Activated naive CD4-positive, alpha-beta T cell treated with anti-CD3 and anti-CD28 coated beads, Interleukin-2, amount 10 ng/mL, durations not matched to agents 7 days and 5 days (primary cell): ENCODE measurements at regions not wholly inside any gene's neighbourhood (a gene's known extent, or its start where the extent isn't known, plus 50 kb on each side); places are given as distances from the start of the nearest gene placed in this dataset.

Source experiments
- CTCF ChIA-PET: fragments of 350-600 bp; sonication (Branson Sonifier 250); formaldehyde crosslinking; loops from one replicate; lab custom pipeline; 2021; ENCODE audit warnings: antibody characterized with exemption; lab: Charles Lee
- DNase-seq: peaks from one replicate; pipeline ENCODE4 v3.0.0-alpha.2; 2020
- H3K27ac Mint-ChIP-seq: one replicate; pipeline ENCODE4 v1.8.0; 2021; ENCODE audit warnings: mild to moderate bottlenecking, moderate library complexity, mixed read lengths
- H3K27me3 Mint-ChIP-seq: one replicate; pipeline ENCODE4 v1.8.0; 2021; ENCODE audit warnings: mild to moderate bottlenecking, mixed read lengths
- H3K36me3 Mint-ChIP-seq: one replicate; pipeline ENCODE4 v1.8.0; 2021; ENCODE audit warnings: mixed read lengths
- H3K4me1 Mint-ChIP-seq: one replicate; pipeline ENCODE4 v1.8.0; 2021; ENCODE audit warnings: mixed read lengths
- H3K4me3 Mint-ChIP-seq: one replicate; pipeline ENCODE4 v1.8.0; 2021; ENCODE audit warnings: mild to moderate bottlenecking, moderate library complexity, mixed read lengths
- H3K9me3 Mint-ChIP-seq: one replicate; pipeline ENCODE4 v1.8.0; 2021; ENCODE audit warnings: mixed read lengths

DNA sequence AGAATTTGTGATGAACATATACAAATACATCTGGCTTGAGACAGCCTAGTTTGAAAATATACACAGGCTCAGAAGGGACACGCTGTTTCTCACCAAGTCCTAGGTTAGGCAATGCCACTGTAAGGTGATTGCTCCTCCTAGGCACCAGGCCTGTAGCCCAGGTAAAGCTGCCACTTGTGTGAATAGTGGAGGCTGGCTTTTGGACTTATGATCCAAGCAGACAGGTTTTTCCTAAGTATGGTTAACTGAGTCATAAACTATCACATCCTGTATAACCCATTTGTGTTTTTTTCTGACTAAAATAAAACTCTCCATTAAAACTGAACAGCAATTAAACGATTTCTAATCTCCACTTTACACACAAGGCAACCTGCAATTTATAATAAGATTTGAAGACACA, 81.0 kb downstream of the SEMA4F start:
- peaks cover 4% of the 10 kb centered on the region for H3K4me1 Mint-ChIP-seq
- peaks cover 5% of the 10 kb centered on the region for H3K9me3 Mint-ChIP-seq
- peaks cover 2% of the 10 kb centered on the region for H3K36me3 Mint-ChIP-seq
- H3K4me3 Mint-ChIP-seq, result no peak overlapping the region
- CTCF ChIA-PET, result interaction anchor here (0.8 to 1.2 kb wide), 3 partner anchors 10 to 390 kb away, joined by 3 read pairs; no protein-coding TSS in a partner anchor
- DNase-seq, result no peak
- H3K27ac Mint-ChIP-seq, result no peak overlapping the region
- peaks cover 34% of the 10 kb centered on the region for H3K27me3 Mint-ChIP-seq

DNA sequence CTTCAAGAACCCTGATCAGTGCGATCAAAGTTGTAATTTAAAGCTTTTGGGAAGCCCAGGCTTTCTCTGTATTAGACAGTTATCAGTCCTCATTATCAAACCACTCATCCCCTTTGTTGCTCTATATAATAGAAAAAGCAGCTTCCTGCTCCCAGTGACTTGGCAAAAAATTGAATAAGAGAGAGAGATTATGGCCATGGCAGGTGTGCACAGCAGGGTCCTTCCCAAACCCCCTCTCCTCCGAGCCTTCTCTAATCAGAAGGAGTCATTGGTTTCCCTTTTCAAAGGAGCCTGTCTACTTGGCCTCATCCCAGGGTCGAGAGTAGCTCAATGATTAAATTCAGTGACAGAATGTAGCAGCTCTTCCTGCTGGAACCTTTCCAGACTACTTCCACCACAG, 81.5 kb downstream of the SEMA4F start:
- CTCF ChIA-PET, result interaction anchor here (1.0 to 1.2 kb wide), 2 partner anchors 10 to 22 kb away, joined by 3 read pairs; no protein-coding TSS in a partner anchor
- Mint-ChIP-seq H3K9me3 (peaks cover 5% of the 10 kb centered on the region), H3K36me3 (peaks cover 2% of the 10 kb centered on the region), H3K4me1 (peaks cover 4% of the 10 kb centered on the region), H3K4me3 (no peak overlapping the region), H3K27ac (no peak overlapping the region), H3K27me3 (peaks cover 32% of the 10 kb centered on the region)
- DNase-seq, result no peak

DNA sequence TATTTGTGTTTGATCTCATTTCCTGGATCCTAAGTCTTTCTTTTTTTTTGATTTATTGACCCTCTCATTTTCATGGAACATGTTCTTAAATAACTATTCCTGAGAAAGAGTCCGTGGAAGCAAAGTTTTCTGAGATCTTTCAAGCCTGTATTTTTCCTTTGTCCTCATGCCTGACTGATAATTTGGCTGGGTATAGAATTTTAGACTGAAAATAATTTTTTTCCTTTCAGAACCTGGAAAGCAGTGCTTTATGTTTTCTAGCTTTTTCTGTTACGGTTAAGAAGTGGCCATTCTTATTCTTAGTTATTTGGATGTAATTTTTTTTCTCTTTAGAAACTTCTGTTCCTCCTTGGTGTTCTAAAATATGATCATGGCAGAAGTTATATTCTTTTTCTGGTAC, 82.5 kb downstream of the SEMA4F start:
- DNase-seq, result no peak
- H3K4me3 Mint-ChIP-seq, result no peak overlapping the region
- CTCF ChIA-PET, result interaction anchor here (1.2 kb wide), 1 partner anchor 9 kb away, joined by 3 read pairs; no protein-coding TSS in a partner anchor
- H3K36me3 Mint-ChIP-seq, result peaks cover 2% of the 10 kb centered on the region
- H3K27ac Mint-ChIP-seq, result no peak overlapping the region
- peaks cover 23% of the 10 kb centered on the region for H3K27me3 Mint-ChIP-seq
- H3K9me3 Mint-ChIP-seq, result peaks cover 5% of the 10 kb centered on the region
- H3K4me1 Mint-ChIP-seq, result peaks cover 4% of the 10 kb centered on the region

DNA sequence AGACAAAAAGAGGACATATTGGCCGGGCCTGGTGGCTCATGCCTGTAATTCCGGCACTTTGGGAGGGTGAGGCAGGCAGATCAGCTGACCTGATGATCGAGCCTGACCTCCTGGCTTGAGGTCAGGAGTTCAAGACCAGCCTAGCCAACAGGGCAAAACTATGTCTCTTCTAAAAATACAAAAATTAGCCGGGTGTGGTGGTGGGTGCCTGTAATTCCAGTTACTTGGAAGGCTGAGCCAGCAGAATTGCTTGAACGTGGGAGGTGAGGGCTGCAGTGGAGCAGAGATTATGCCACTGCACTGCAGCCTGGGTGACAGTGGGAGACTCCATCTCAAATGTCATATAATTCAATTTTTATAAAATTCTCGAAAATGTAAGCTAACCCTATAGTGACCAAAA, 84.5 kb downstream of the SEMA4F start:
- H3K27ac Mint-ChIP-seq, result no peak overlapping the region
- CTCF ChIA-PET, result no interaction called here
- H3K36me3 Mint-ChIP-seq, result peaks cover 2% of the 10 kb centered on the region

DNA sequence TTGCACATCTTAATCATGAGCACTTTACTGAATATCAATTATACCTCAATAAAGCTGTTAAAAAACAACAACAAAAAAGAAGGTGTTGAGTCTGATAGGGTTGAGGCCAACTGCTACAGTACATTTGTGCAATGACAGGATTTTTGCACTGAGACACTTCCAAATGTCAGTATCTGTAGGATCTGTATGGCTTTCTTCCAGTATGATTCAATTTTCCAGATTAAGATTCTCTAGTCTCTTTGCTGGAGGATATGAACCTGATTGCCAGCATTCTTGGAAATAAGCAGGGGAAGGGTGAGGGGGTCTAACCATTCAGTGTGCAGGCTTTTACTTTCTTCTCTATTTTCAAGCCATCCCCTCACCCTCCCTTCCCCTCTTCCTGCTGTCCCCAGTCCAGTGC, 85.1 kb downstream of the SEMA4F start:
- Mint-ChIP-seq H3K9me3 (peaks cover 5% of the 10 kb centered on the region), H3K36me3 (peaks cover 2% of the 10 kb centered on the region), H3K27ac (no peak overlapping the region), H3K4me3 (no peak overlapping the region), H3K27me3 (peaks cover 9% of the 10 kb centered on the region), H3K4me1 (peaks cover 4% of the 10 kb centered on the region)
- CTCF ChIA-PET, result interaction anchor here (1.1 kb wide), 1 partner anchor 16 kb away, joined by 4 read pairs; no protein-coding TSS in a partner anchor
- no peak for DNase-seq

More for the DNA sequence above, 84.5 kb downstream of the SEMA4F start:
- Mint-ChIP-seq H3K4me3 (no peak overlapping the region), H3K9me3 (peaks cover 5% of the 10 kb centered on the region), H3K27me3 (peaks cover 9% of the 10 kb centered on the region), H3K4me1 (peaks cover 4% of the 10 kb centered on the region)
- DNase-seq, result no peak

DNA sequence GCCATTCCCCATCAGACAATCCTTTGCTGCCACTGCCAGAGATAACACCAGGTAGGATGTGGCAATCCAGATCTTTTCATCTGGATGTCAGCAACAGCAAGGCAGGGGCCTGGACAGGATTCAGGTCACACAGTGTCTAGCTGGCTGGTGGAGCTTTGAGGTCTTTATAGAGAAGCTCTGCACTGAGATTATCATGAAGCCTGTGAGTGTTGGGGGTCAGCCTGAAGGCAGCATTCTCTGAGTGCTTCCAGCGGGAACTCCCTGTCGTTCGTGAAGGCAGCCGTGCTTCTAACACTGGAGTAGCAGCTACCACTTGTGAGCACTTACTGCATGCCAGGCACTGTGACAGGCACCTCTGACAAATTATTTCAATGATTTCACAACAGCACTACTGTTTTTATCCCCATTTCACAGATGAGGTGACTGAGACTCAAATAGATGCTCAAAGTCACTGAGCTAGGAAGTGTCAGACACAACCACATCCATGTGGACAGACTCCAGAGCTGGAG, 85.7 kb downstream of the SEMA4F start:
- H3K36me3 Mint-ChIP-seq, result peaks cover 2% of the 10 kb centered on the region
- CTCF ChIA-PET, result interaction anchor here (1.1 kb wide), 1 partner anchor 15 kb away, joined by 4 read pairs; no protein-coding TSS in a partner anchor
- H3K9me3 Mint-ChIP-seq, result peaks cover 5% of the 10 kb centered on the region
- DNase-seq, result no peak
- H3K27ac Mint-ChIP-seq, result no peak overlapping the region
- H3K27me3 Mint-ChIP-seq, result peaks cover 9% of the 10 kb centered on the region
- H3K4me1 Mint-ChIP-seq, result peaks cover 4% of the 10 kb centered on the region
- H3K4me3 Mint-ChIP-seq, result no peak overlapping the region

DNA sequence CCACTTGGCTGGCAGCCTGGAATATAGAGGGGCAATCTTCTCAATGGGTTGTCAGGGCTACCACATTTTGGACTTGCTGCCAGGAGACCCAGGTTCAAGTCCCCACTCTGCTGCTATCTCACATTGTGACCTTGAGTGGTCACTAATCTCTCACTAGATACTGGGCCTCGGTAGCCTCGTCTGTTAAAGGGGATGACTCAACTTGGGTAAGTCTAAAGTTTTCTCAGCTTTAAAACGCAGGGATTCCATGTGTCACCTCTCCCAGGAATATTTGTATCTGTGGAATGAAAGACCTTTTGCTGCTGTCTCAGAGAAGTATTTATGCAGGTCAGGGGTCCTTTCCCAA, 86.3 kb downstream of the SEMA4F start:
- DNase-seq, result no peak
- Mint-ChIP-seq H3K4me1 (peaks cover 3% of the 10 kb centered on the region), H3K27me3 (peaks cover 9% of the 10 kb centered on the region), H3K9me3 (peaks cover 5% of the 10 kb centered on the region), H3K27ac (no peak overlapping the region), H3K4me3 (no peak overlapping the region), H3K36me3 (peaks cover 2% of the 10 kb centered on the region)
- CTCF ChIA-PET, result no interaction called here

DNA sequence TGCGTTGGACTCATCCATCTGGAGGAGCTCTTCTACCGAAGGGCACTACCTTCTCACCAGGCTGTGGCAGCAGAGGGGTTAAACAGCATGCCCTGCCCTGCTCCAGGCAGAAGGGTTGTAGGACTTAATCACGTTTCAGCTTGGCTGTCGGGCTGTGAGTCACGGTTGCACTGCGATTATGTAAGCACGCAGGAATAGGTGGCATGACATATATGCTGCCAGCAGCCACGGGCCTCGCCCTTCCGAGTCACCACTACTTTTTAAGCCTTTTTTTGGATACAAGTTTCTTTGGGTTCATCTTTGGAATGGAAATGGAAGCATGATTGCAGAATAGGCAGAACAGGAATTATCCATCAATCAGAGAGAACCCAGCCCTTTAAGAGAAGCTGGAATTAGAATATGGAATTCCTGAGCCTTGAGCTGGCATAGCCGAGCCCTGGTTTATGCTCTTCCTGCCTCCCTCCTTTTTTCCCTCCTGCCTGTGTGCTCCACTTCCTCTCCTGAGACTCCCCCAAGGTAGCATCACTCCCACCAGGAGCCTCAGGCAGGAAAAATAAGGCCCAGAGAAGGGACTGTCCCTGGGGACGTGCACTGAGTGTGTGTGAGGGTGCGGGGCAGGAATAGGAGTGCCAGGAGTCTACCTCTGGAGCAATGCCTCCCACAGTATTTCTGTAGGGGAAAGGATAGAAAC, 86.8 kb downstream of the SEMA4F start:
- no peak overlapping the region for H3K4me3 Mint-ChIP-seq
- H3K27ac Mint-ChIP-seq, result no peak overlapping the region
- DNase-seq, result no peak
- H3K27me3 Mint-ChIP-seq, result peaks cover 7% of the 10 kb centered on the region
- CTCF ChIA-PET, result no interaction called here
- peaks cover 5% of the 10 kb centered on the region for H3K9me3 Mint-ChIP-seq
- no peaks in the 10 kb centered on the region for H3K4me1 Mint-ChIP-seq
- peaks cover 2% of the 10 kb centered on the region for H3K36me3 Mint-ChIP-seq

DNA sequence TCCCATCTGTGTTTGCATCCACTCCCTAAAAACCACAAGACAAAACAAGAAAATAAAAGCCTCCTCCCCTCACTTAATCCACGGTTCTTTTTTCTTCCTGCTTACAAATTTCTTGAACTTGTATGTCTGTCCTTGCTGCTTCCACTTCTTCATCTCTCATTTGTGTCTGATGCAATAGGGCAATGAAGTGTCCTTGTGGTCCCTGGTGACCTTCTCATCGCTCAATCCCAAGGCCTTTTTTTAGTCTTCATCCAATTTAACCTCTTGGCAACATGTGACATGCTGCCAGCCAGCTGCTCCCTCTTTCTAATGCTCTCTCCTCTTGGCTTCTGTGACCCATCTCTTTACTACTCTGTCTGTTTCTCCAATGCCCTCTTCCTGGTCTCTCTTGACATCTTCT, 87.6 kb downstream of the SEMA4F start:
- H3K9me3 Mint-ChIP-seq, result peaks cover 1% of the 10 kb centered on the region
- H3K27ac Mint-ChIP-seq, result no peak overlapping the region
- no peak overlapping the region for H3K4me3 Mint-ChIP-seq
- H3K27me3 Mint-ChIP-seq, result peaks cover 3% of the 10 kb centered on the region
- H3K36me3 Mint-ChIP-seq, result no peaks in the 10 kb centered on the region
- CTCF ChIA-PET, result no interaction called here
- no peak for DNase-seq
- no peaks in the 10 kb centered on the region for H3K4me1 Mint-ChIP-seq

DNA sequence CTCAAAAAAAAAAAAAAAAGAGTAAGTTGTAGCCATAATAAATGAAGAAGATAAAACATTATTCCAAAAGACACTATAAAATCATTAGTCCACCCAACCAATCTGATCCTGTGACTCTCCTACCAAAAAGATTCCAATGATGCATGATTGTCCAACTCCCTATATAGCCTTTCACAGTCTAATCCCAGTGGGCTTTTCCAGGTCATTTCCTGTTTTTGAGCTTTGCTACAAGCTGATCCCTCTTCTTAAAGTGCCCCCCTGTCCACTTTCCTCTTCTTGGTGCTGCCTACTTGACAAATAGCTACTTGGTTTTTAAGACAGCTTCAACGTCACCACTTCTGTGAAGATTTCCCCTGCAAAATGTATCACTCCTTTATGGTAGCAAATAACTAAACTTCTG, 88.4 kb downstream of the SEMA4F start:
- CTCF ChIA-PET, result interaction anchor here (1.1 kb wide), 1 partner anchor 93 kb away, joined by 3 read pairs; no protein-coding TSS in a partner anchor
- H3K4me1 Mint-ChIP-seq, result no peaks in the 10 kb centered on the region
- no peak overlapping the region for H3K27ac Mint-ChIP-seq
- no peaks in the 10 kb centered on the region for H3K9me3 Mint-ChIP-seq
- no peaks in the 10 kb centered on the region for H3K27me3 Mint-ChIP-seq
- no peak overlapping the region for H3K4me3 Mint-ChIP-seq
- DNase-seq, result no peak
- no peaks in the 10 kb centered on the region for H3K36me3 Mint-ChIP-seq

DNA sequence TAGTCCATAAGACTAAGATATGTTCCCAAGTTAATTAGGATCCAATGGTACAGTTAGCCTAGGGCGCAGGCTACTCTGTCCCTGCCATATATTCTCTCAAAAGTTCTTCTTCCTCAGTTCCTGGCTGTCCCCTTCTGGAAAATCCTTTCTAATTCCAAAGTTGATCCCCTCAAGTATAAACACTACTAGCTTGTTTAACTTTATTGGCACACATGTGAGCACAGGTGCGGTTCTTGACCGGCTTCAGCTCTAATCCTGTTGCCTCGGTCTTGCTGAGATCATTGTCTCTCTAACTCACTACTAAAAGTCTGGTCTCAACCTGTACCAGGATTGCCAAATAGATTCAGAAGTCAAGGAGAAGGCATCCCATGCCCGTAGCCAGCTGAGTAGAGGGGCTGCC, 89.0 kb downstream of the SEMA4F start:
- H3K4me3 Mint-ChIP-seq, result no peak overlapping the region
- H3K9me3 Mint-ChIP-seq, result no peaks in the 10 kb centered on the region
- no peaks in the 10 kb centered on the region for H3K36me3 Mint-ChIP-seq
- no peaks in the 10 kb centered on the region for H3K4me1 Mint-ChIP-seq
- H3K27me3 Mint-ChIP-seq, result no peaks in the 10 kb centered on the region
- H3K27ac Mint-ChIP-seq, result no peak overlapping the region
- DNase-seq, result no peak
- CTCF ChIA-PET, result interaction anchor here (1.1 kb wide), 1 partner anchor 92 kb away, joined by 3 read pairs; no protein-coding TSS in a partner anchor

DNA sequence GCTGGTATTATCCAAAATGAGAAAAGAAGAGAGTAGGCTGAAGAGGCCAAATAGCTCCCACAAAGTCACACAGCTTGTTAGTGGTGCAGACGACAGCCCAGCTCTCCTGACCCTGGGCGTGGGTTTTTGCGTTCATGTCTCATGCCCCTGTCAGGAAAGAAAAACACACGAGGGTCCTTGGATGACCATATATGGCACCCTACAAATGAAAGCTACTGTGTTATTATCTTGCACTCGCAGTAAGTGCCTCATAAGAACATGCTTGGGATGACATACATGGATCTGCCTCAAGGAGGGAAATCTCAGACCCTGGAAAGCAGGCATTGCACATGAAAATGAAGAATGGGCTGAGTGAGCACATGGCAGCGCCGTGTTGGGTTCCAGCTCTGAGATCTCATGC, 89.7 kb downstream of the SEMA4F start:
- DNase-seq, result no peak
- CTCF ChIA-PET, result no interaction called here
- H3K4me3 Mint-ChIP-seq, result no peak overlapping the region
- no peaks in the 10 kb centered on the region for H3K4me1 Mint-ChIP-seq
- H3K9me3 Mint-ChIP-seq, result no peaks in the 10 kb centered on the region
- H3K27ac Mint-ChIP-seq, result no peak overlapping the region
- no peaks in the 10 kb centered on the region for H3K27me3 Mint-ChIP-seq
- H3K36me3 Mint-ChIP-seq, result no peaks in the 10 kb centered on the region

DNA sequence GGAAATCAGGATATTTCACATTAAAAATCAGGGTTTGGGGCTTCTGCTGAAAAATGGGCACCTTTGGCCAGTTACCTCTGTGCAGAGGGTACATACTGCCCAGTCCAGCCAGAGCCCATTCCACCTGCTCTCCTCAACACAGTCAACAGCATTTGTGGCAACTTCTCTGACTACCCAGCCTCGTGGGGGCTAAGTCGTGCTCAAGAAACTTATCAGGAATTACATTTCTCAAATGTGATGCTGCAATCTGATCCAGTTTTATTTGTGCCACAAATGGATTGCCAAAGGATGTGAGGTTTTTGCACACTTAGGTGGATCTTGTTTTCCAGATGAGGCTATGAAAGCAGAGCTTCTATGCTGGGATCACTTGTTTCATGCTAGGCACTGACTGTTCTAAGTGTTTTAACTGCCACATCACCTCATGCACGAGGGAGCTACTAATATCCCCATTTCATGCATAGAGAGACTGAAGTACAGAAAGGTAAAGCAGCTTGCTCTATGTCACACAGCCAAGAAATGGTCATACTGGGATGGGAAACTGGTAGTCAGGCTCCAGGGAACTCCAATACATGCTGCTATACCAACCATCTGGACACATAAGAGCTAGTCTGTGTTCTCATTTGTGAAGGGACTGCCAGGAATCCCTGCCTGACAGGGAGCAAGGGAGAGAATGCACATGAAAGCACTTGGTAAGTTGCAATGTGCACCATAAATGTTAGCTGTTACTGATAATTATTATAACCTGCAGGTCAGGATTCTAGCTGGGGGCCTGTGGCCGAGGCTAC, 89.0 kb upstream of the HK2 start:
- DNase-seq, result no peak
- H3K36me3 Mint-ChIP-seq, result no peaks in the 10 kb centered on the region
- H3K9me3 Mint-ChIP-seq, result no peaks in the 10 kb centered on the region
- no peak overlapping the region for H3K27ac Mint-ChIP-seq
- H3K4me3 Mint-ChIP-seq, result no peak overlapping the region
- H3K4me1 Mint-ChIP-seq, result no peaks in the 10 kb centered on the region
- CTCF ChIA-PET, result interaction anchor here (1.2 kb wide), 1 partner anchor 9 kb away, joined by 3 read pairs; no protein-coding TSS in a partner anchor
- no peaks in the 10 kb centered on the region for H3K27me3 Mint-ChIP-seq

DNA sequence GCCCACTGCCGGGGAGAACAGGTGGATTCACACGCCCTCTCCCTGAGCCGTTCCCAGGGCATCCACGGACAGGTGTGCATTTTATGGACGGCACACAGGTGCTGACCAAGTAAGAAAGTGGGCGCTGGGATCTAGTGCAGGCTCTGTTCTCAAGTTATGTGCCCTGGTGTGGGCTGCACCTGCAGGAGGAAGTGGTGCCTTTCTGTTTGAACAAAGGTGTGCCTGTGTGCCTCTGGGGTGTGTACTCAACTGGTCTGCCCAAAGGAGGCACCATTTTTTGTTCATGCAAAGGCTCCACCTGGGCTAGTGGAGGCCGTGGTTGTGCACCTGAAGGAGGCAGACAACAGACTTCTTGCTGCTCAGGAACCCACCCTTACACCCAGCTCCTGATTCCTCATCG, 88.2 kb upstream of the HK2 start:
- CTCF ChIA-PET, result interaction anchor here (1.2 kb wide), 1 partner anchor 10 kb away, joined by 3 read pairs; no protein-coding TSS in a partner anchor
- no peaks in the 10 kb centered on the region for H3K36me3 Mint-ChIP-seq

More for the DNA sequence above, 88.2 kb upstream of the HK2 start:
- no peak overlapping the region for H3K4me3 Mint-ChIP-seq
- H3K9me3 Mint-ChIP-seq, result no peaks in the 10 kb centered on the region
- no peaks in the 10 kb centered on the region for H3K4me1 Mint-ChIP-seq
- no peaks in the 10 kb centered on the region for H3K27me3 Mint-ChIP-seq
- H3K27ac Mint-ChIP-seq, result no peak overlapping the region
- DNase-seq, result no peak
